NB4 (cell line): ENCODE measurements at regions not wholly inside any gene's neighbourhood (a gene's known extent, or its start where the extent isn't known, plus 50 kb on each side); places are given as distances from the start of the nearest gene placed in this dataset.

ENCODE experiments used
- MYC ChIP-seq: IDR thresholded peaks from 2 replicates; pipeline ENCODE4 v1.6.1; 2011; ENCODE audit warnings: low read depth, low read length
- POLR2A ChIP-seq: IDR thresholded peaks from 2 replicates; pipeline ENCODE4 v1.6.1; 2011; ENCODE audit warnings: mild to moderate bottlenecking; ENCODE audit not compliant: insufficient read length; ENCODE audit errors: extremely low read depth
- TF ChIP-seq, protein P1 (sequence below): IDR thresholded peaks from one replicate; pipeline ENCODE4 v1.5.1; 2012; ENCODE audit warnings: low read depth, low read length
- TF ChIP-seq, protein P2 (sequence below): IDR thresholded peaks from 2 replicates; pipeline ENCODE4 v1.6.1; 2011; ENCODE audit warnings: low read depth, low read length

DNA sequence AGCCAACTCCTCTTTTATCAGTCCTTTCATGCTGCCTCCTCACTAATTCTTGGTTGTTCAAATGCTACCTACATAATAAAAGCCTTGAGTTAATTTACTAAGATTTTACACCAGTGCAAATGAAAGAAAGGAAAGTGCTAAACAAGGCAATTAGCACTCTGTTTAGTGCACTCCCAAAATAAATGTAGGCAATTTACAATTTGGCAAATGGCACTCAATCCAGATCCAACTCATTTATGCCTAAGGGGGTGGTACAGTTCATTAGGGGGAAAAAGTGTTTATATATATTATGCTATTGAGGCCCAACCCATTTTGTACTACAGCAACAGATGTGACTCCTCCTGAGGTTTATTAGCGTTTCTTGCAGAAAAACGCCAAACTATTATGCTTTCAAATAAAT lies 370.1 kb downstream of the NR2F2 start:
- TF ChIP-seq, protein P1, sequence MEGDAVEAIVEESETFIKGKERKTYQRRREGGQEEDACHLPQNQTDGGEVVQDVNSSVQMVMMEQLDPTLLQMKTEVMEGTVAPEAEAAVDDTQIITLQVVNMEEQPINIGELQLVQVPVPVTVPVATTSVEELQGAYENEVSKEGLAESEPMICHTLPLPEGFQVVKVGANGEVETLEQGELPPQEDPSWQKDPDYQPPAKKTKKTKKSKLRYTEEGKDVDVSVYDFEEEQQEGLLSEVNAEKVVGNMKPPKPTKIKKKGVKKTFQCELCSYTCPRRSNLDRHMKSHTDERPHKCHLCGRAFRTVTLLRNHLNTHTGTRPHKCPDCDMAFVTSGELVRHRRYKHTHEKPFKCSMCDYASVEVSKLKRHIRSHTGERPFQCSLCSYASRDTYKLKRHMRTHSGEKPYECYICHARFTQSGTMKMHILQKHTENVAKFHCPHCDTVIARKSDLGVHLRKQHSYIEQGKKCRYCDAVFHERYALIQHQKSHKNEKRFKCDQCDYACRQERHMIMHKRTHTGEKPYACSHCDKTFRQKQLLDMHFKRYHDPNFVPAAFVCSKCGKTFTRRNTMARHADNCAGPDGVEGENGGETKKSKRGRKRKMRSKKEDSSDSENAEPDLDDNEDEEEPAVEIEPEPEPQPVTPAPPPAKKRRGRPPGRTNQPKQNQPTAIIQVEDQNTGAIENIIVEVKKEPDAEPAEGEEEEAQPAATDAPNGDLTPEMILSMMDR: no peak
- TF ChIP-seq, protein P2, sequence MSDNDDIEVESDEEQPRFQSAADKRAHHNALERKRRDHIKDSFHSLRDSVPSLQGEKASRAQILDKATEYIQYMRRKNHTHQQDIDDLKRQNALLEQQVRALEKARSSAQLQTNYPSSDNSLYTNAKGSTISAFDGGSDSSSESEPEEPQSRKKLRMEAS: no peak
- TF ChIP-seq POLR2A (no peak), MYC (no peak)
